ENCODE measurements at regions not wholly inside any gene's neighbourhood (a gene's known extent, or its start where the extent isn't known, plus 50 kb on each side); places are given as distances from the start of the nearest gene placed in this dataset.

DNA sequence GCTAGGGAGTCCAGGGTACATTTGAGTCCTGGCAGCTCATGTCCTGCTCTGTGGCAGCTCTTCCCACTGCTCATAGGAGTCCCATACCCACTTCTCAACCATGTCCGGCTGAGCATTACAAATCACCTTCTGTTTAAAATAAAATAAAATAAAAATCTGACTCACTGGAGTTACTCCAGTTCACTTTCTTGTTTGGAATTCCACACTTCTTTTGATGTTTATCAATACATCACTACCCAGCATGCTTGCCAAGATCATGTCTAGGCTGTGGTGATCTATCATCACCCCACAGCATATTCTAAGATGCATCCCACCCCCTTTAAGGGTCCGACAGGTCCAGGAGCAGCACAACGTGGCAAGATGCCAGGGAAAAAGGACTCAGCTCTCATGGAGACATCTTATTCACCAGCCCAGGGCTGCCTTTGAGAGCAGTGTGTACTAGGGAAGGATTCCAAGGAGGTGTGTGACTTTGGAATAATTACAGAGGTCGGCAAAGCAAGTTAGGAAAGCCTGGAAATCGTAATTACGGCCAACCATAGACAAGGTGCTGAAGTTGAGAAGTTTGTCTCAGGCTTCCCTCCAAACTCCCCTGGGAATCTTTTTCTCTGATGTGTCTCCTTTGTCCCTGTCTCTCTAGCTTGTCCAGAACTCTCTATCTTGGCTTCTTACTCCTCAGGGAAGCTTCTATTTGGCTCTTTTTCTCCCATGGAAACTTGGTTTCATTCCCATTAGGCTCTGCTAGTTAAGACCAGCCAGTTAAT, 111.4 kb upstream of the SLC1A3 start:
- no peak for TF ChIP-seq POLR2A (IDR thresholded peaks at IDR 0.05; ENCODE audit: low read length)
- no peak for TF ChIP-seq GATA1 (IDR thresholded peaks at IDR 0.05; ENCODE audit: low read depth, low read length)
